Thyroid gland (tissue), 4 donors: ENCODE measurements at regions not wholly inside any gene's neighbourhood (a gene's known extent, or its start where the extent isn't known, plus 50 kb on each side); places are given as distances from the start of the nearest gene placed in this dataset.

Experiments used
- DNase-seq, 2 donors: peaks; one replicate each; pipeline ENCODE4 v3.0.0-alpha.2; 2019
- H3K27ac ChIP-seq, 3 donors: fragments of 200-600 bp; sonication (generic); 1 replicate in 2 of 3; 2 replicates in 1 of 3; pipeline ENCODE4 v1.5.1; 2016 to 2019; ENCODE audit warnings: mild to moderate bottlenecking in 1 of 3, moderate library complexity in 1 of 3
- H3K27me3 ChIP-seq: fragments of 200-600 bp; sonication (generic); one replicate; pipeline ENCODE4 v1.5.1; 2019
- H3K36me3 ChIP-seq, 2 donors: fragments of 200-600 bp; sonication (generic); one replicate each; pipeline ENCODE4 v1.5.1; 2016 to 2019
- H3K4me1 ChIP-seq, 2 donors: fragments of 200-600 bp; sonication (generic); one replicate each; pipeline ENCODE4 v1.5.1; 2017 to 2019
- H3K4me3 ChIP-seq, 3 donors: fragments of 200-600 bp; sonication (generic); replicated peaks in 1 of 3; 1 replicate in 2 of 3; 2 replicates in 1 of 3; pipeline ENCODE4 v1.5.1; 2016; ENCODE audit warnings: mild to moderate bottlenecking in 1 of 3
- H3K9me3 ChIP-seq: fragments of 200-600 bp; sonication (generic); one replicate; pipeline ENCODE4 v1.5.1; 2017
- CTCF ChIP-seq, 6 experiments: fragments of 200-600 bp in 3 of 6; fragments of 450-650 bp in 3 of 6; sonication (generic) in 3 of 6; IDR thresholded peaks; one replicate each; pipeline ENCODE4 v1.5.1; 2016 to 2019; ENCODE audit warnings: antibody characterized with exemption in 6 of 6, mild to moderate bottlenecking in 2 of 6, inconsistent platforms in 1 of 6, moderate library complexity in 1 of 6
- POLR2A ChIP-seq, 2 donors: fragments of 450-650 bp; IDR thresholded peaks; one replicate each; pipeline ENCODE4 v1.6.1; 2017; ENCODE audit warnings: antibody characterized with exemption in 2 of 2, mild to moderate bottlenecking in 2 of 2, moderate library complexity in 1 of 2
- WGBS, 2 donors: methylation state at CpG; one replicate each; pipeline ENCODE4 v1.1.5; 2017; 5-methylcytosine and 5-hydroxymethylcytosine counted together
- intact Hi-C: fragments of 100-400 bp; cut with DNase I; formaldehyde crosslinking; loops from one replicate; pipeline ENCODE4 v1.15.1; 2023

- H3K4me1 ChIP-seq: no peaks in the 10 kb centered on the region
- DNase-seq: no peak
- no peak overlapping the region for H3K27ac ChIP-seq
- TF ChIP-seq POLR2A (IDR thresholded peaks at IDR 0.05) (no peak), CTCF (IDR thresholded peaks at IDR 0.05) (no peak)
- no peaks in the 10 kb centered on the region for H3K9me3 ChIP-seq
- WGBS, 2 donors: 71 to 74% methylated on average over 2 of the region's 2 CpGs
- no peaks in the 10 kb centered on the region for H3K36me3 ChIP-seq
- H3K4me3 ChIP-seq: no peak overlapping the region
- intact Hi-C loops: no loop called here
- H3K27me3 ChIP-seq: no peaks in the 10 kb centered on the region
These were observed 260.3 kb upstream of the RORB start for GRCh38 chr9:74236857-74237256.

GRCh38 chr9:74245866-74246497, 251.2 kb upstream of the RORB start:
- WGBS, 2 donors: 87 to 90% methylated on average over 3 of the region's 3 CpGs
- Histone ChIP-seq H3K36me3 (no peaks in the 10 kb centered on the region), H3K27ac (no peak overlapping the region), H3K4me1 (no peaks in the 10 kb centered on the region), H3K9me3 (no peaks in the 10 kb centered on the region), H3K27me3 (no peaks in the 10 kb centered on the region), H3K4me3 (no peak overlapping the region)
- no peak for DNase-seq
- intact Hi-C loops: no loop called here
- TF ChIP-seq POLR2A (IDR thresholded peaks at IDR 0.05): no peak
- no peak for TF ChIP-seq CTCF (IDR thresholded peaks at IDR 0.05)

- no peak for DNase-seq
These were observed 241.6 kb upstream of the RORB start for GRCh38 chr9:74255489-74255984.

GRCh38 chr9:74275872-74276508, 221.1 kb upstream of the RORB start:
- no peaks in the 10 kb centered on the region for H3K27me3 ChIP-seq
- H3K4me3 ChIP-seq: no peak overlapping the region
- no peaks in the 10 kb centered on the region for H3K4me1 ChIP-seq
- no peak overlapping the region for H3K27ac ChIP-seq
- no peaks in the 10 kb centered on the region for H3K9me3 ChIP-seq
- no peak for TF ChIP-seq CTCF (IDR thresholded peaks at IDR 0.05)
- no peak for TF ChIP-seq POLR2A (IDR thresholded peaks at IDR 0.05)
- intact Hi-C loops: no loop called here
- 94% methylated on average over 19 to 23 of the region's 41 CpGs for WGBS, 2 donors
- H3K36me3 ChIP-seq: no peaks in the 10 kb centered on the region
- DNase-seq: no peak

More at GRCh38 chr9:74255489-74255984, 241.6 kb upstream of the RORB start:
- Histone ChIP-seq H3K9me3 (no peaks in the 10 kb centered on the region), H3K27ac (no peak overlapping the region), H3K27me3 (no peaks in the 10 kb centered on the region), H3K4me1 (no peaks in the 10 kb centered on the region), H3K4me3 (no peak overlapping the region), H3K36me3 (no peaks in the 10 kb centered on the region)
- WGBS, 2 donors: 63 to 71% methylated on average over 4 of the region's 4 CpGs
- TF ChIP-seq POLR2A (IDR thresholded peaks at IDR 0.05): no peak
- no peak for TF ChIP-seq CTCF (IDR thresholded peaks at IDR 0.05)
- intact Hi-C loops: no loop called here

GRCh38 chr9:74277532-74277931, 219.6 kb upstream of the RORB start:
- intact Hi-C loops: no loop called here
- Histone ChIP-seq H3K4me3 (no peak overlapping the region), H3K27ac (no peak overlapping the region), H3K36me3 (no peaks in the 10 kb centered on the region), H3K27me3 (no peaks in the 10 kb centered on the region), H3K4me1 (no peaks in the 10 kb centered on the region), H3K9me3 (no peaks in the 10 kb centered on the region)
- no peak for TF ChIP-seq POLR2A (IDR thresholded peaks at IDR 0.05)
- TF ChIP-seq CTCF (IDR thresholded peaks at IDR 0.05): no peak
- WGBS, 2 donors: 78 to 80% methylated on average over 3 of the region's 3 CpGs
- no peak for DNase-seq
